OCI-LY7 (cell line): ENCODE measurements at regions not wholly inside any gene's neighbourhood (a gene's known extent, or its start where the extent isn't known, plus 50 kb on each side); places are given as distances from the start of the nearest gene placed in this dataset.

Experiments
- CTCF ChIP-seq: fragments of 200-600 bp; sonication (generic); conservative IDR thresholded peaks from 2 replicates; pipeline ENCODE4 v1.5.1; 2014; ENCODE audit warnings: mild to moderate bottlenecking, antibody characterized with exemption, low read length, moderate library complexity, mixed read lengths
- EZH2phosphoT487 ChIP-seq: fragments of 200-600 bp; sonication (generic); IDR thresholded peaks from 2 replicates; pipeline ENCODE4 v1.6.1; 2018; ENCODE audit warnings: low read depth, borderline replicate concordance, mild to moderate bottlenecking, mixed run types, antibody characterized with exemption, low read length, moderate library complexity, mixed read lengths

DNA sequence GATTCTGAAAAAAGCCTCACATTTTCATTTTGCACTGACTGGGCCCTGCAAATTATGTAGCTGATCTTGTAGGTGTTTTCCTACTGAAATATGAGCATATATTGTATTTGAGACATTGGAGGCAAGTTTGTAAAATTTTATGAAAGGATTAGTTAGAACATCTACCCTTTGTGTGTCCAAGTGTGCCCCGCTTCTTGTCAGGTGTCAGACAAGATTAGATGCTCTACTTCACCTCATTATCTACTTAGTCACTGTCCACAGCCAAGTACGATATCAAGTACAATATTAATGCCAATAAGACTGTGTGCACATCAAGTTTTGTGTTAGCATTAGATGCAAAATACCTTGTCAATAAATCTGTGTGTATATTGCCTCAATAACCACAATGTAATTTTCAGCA, 67.8 kb upstream of the RPRM start:
- no peak for TF ChIP-seq CTCF
- no peak for TF ChIP-seq EZH2phosphoT487
